Prostate gland (tissue), 2 donors: ENCODE measurements at regions not wholly inside any gene's neighbourhood (a gene's known extent, or its start where the extent isn't known, plus 50 kb on each side); places are given as distances from the start of the nearest gene placed in this dataset.

ENCODE experiments used
- POLR2A ChIP-seq: fragments of 450-650 bp; IDR thresholded peaks from one replicate; pipeline ENCODE4 v1.6.1; 2016; ENCODE audit warnings: antibody characterized with exemption, mild to moderate bottlenecking
- POLR2AphosphoS5 ChIP-seq: sonication (generic); formaldehyde crosslinking; IDR thresholded peaks from one replicate; pipeline ENCODE4 v1.6.1; 2017; ENCODE audit warnings: antibody characterized with exemption
- TF ChIP-seq, protein P1 (sequence below), 4 experiments: fragments of 200-600 bp in 2 of 4; fragments of 450-650 bp in 2 of 4; sonication (generic) in 2 of 4; IDR thresholded peaks; 1 replicate in 3 of 4; 2 replicates in 1 of 4; pipeline ENCODE4 v1.5.1; 2016 to 2019; ENCODE audit warnings: antibody characterized with exemption in 4 of 4, mild to moderate bottlenecking in 2 of 4, moderate library complexity in 2 of 4

DNA sequence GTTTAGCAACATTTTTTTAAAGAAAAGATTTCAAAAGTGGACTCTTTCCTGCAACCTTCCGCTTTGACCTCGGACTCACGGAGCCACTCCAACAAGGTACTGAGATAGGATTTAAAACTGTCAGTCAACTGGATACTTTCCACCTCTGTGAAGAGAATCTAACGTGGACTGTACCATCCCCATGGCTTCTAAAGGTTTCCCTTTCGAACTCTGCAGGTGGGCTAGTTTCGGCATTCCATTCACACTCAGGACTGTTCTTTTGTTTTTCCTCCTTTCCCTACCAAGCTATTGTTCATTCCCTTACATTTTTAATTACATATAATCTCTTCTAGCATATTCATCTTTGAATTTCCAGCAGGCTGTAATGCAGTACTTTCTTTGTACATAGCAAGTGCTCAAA, 88.5 kb upstream of the AKIP1 start:
- TF ChIP-seq, protein P1, sequence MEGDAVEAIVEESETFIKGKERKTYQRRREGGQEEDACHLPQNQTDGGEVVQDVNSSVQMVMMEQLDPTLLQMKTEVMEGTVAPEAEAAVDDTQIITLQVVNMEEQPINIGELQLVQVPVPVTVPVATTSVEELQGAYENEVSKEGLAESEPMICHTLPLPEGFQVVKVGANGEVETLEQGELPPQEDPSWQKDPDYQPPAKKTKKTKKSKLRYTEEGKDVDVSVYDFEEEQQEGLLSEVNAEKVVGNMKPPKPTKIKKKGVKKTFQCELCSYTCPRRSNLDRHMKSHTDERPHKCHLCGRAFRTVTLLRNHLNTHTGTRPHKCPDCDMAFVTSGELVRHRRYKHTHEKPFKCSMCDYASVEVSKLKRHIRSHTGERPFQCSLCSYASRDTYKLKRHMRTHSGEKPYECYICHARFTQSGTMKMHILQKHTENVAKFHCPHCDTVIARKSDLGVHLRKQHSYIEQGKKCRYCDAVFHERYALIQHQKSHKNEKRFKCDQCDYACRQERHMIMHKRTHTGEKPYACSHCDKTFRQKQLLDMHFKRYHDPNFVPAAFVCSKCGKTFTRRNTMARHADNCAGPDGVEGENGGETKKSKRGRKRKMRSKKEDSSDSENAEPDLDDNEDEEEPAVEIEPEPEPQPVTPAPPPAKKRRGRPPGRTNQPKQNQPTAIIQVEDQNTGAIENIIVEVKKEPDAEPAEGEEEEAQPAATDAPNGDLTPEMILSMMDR (IDR thresholded peaks at IDR 0.05): no peak
- TF ChIP-seq POLR2A (no peak), POLR2AphosphoS5 (no peak)
